HEK293 (cell line): ENCODE measurements at regions not wholly inside any gene's neighbourhood (a gene's known extent, or its start where the extent isn't known, plus 50 kb on each side); places are given as distances from the start of the nearest gene placed in this dataset.

Experiments
- CTCF ChIA-PET: fragments of 350-600 bp; formaldehyde crosslinking; extraction: SDS; loops from one replicate; lab custom pipeline; 2021; ENCODE audit warnings: antibody characterized with exemption; lab: Yijun Ruan, JAX
- POLR2A ChIA-PET: fragments of 300-600 bp; formaldehyde crosslinking; extraction: SDS; loops from one replicate; lab custom pipeline; 2020; ENCODE audit warnings: antibody characterized with exemption, inconsistent platforms; lab: Yijun Ruan, JAX
- H3K27ac ChIP-seq: fragments of 200-500 bp; sonication (Bioruptor generic); 2 replicates; pipeline ENCODE4 v1.5.1; 2014; ENCODE audit warnings: low read depth, low read length, control low read depth, inconsistent platforms; ENCODE audit errors: extremely low read depth
- H3K36me3 ChIP-seq, 2 experiments: fragments of 200-500 bp in 1 of 2; sonication (Bioruptor generic) in 1 of 2; 1 replicate in 1 of 2; 2 replicates in 1 of 2; pipeline ENCODE4 v1.5.1; 2014 to 2017; ENCODE audit warnings: inconsistent platforms in 2 of 2, low read length in 2 of 2; ENCODE audit not compliant: control insufficient read depth in 2 of 2, insufficient read depth in 1 of 2
- H3K4me1 ChIP-seq: fragments of 200-500 bp; sonication (Bioruptor generic); 2 replicates; pipeline ENCODE4 v1.5.1; 2014; ENCODE audit warnings: mild to moderate bottlenecking, low read length, inconsistent platforms; ENCODE audit not compliant: control insufficient read depth, insufficient read depth
- H3K4me3 ChIP-seq: 2 replicates; pipeline ENCODE4 v1.5.1; 2011; ENCODE audit warnings: low read depth, mild to moderate bottlenecking, control low read depth, low read length, moderate library complexity
- H3K9me3 ChIP-seq: fragments of 200-500 bp; sonication (Bioruptor generic); 2 replicates; pipeline ENCODE4 v1.5.1; 2014; ENCODE audit warnings: low read depth, low read length, inconsistent platforms; ENCODE audit not compliant: control insufficient read depth, insufficient read depth
- IKZF3 ChIP-seq: fragments of 450-650 bp; IDR thresholded peaks from 2 replicates; pipeline ENCODE4 v1.5.0; 2018; ENCODE audit warnings: missing biosample characterization, mild to moderate bottlenecking, missing genetic modification characterization, moderate library complexity
- OVOL3 ChIP-seq: fragments of 450-650 bp; formaldehyde crosslinking; IDR thresholded peaks from 2 replicates; pipeline ENCODE4 v1.5.1; 2016; ENCODE audit warnings: missing biosample characterization, missing genetic modification characterization
- SP3 ChIP-seq: fragments of 450-650 bp; formaldehyde crosslinking; IDR thresholded peaks from 2 replicates; pipeline ENCODE4 v1.5.1; 2016; ENCODE audit warnings: missing biosample characterization, missing genetic modification characterization
- SP7 ChIP-seq: fragments of 450-650 bp; formaldehyde crosslinking; IDR thresholded peaks from 2 replicates; pipeline ENCODE4 v1.5.1; 2016; ENCODE audit warnings: missing biosample characterization, missing genetic modification characterization
- YY2 ChIP-seq: fragments of 450-650 bp; formaldehyde crosslinking; IDR thresholded peaks from 2 replicates; pipeline ENCODE4 v1.5.1; 2016; ENCODE audit warnings: missing biosample characterization, missing genetic modification characterization
- ZBTB1 ChIP-seq: fragments of 450-650 bp; formaldehyde crosslinking; IDR thresholded peaks from 2 replicates; pipeline ENCODE4 v1.5.1; 2016; ENCODE audit warnings: missing biosample characterization, missing genetic modification characterization
- ZBTB17 ChIP-seq: fragments of 450-650 bp; formaldehyde crosslinking; IDR thresholded peaks from 2 replicates; pipeline ENCODE4 v1.5.1; 2016; ENCODE audit warnings: missing biosample characterization, missing genetic modification characterization
- ZBTB21 ChIP-seq: fragments of 450-650 bp; formaldehyde crosslinking; IDR thresholded peaks from 2 replicates; pipeline ENCODE4 v1.5.1; 2017; ENCODE audit warnings: missing biosample characterization, missing genetic modification characterization
- ZBTB48 ChIP-seq: fragments of 450-650 bp; formaldehyde crosslinking; IDR thresholded peaks from 2 replicates; pipeline ENCODE4 v1.5.1; 2016; ENCODE audit warnings: missing biosample characterization, missing genetic modification characterization
- ZNF2 ChIP-seq: fragments of 450-650 bp; formaldehyde crosslinking; IDR thresholded peaks from 2 replicates; pipeline ENCODE4 v1.5.1; 2016; ENCODE audit warnings: missing biosample characterization, missing genetic modification characterization
- ZNF335 ChIP-seq: fragments of 450-650 bp; formaldehyde crosslinking; conservative IDR thresholded peaks from 2 replicates; pipeline ENCODE4 v1.5.1; 2016; ENCODE audit warnings: missing biosample characterization, missing genetic modification characterization
- ZNF544 ChIP-seq: fragments of 450-650 bp; formaldehyde crosslinking; IDR thresholded peaks from 2 replicates; pipeline ENCODE4 v1.5.0; 2017; ENCODE audit warnings: missing biosample characterization, missing genetic modification characterization
- ZNF548 ChIP-seq: fragments of 450-650 bp; formaldehyde crosslinking; IDR thresholded peaks from 2 replicates; pipeline ENCODE4 v1.5.1; 2016; ENCODE audit warnings: missing biosample characterization, missing genetic modification characterization
- ZNF654 ChIP-seq: fragments of 450-650 bp; formaldehyde crosslinking; IDR thresholded peaks from 2 replicates; pipeline ENCODE4 v1.5.1; 2016; ENCODE audit warnings: low read depth, missing biosample characterization, missing genetic modification characterization
- ZNF660 ChIP-seq: fragments of 450-650 bp; IDR thresholded peaks from 2 replicates; pipeline ENCODE4 v1.5.1; 2018; ENCODE audit warnings: missing biosample characterization, mild to moderate bottlenecking, missing genetic modification characterization
- ZNF664 ChIP-seq: fragments of 450-650 bp; formaldehyde crosslinking; IDR thresholded peaks from 2 replicates; pipeline ENCODE4 v1.5.1; 2016; ENCODE audit warnings: missing biosample characterization, missing genetic modification characterization
- ZNF707 ChIP-seq: fragments of 450-650 bp; formaldehyde crosslinking; IDR thresholded peaks from 2 replicates; pipeline ENCODE4 v1.5.1; 2016; ENCODE audit warnings: missing biosample characterization, missing genetic modification characterization
- ZNF776 ChIP-seq: fragments of 450-650 bp; formaldehyde crosslinking; IDR thresholded peaks from 2 replicates; pipeline ENCODE4 v1.5.0; 2017; ENCODE audit warnings: missing biosample characterization, missing genetic modification characterization, borderline replicate concordance
- ZNF785 ChIP-seq: fragments of 450-650 bp; formaldehyde crosslinking; IDR thresholded peaks from 2 replicates; pipeline ENCODE4 v1.5.1; 2016; ENCODE audit warnings: missing biosample characterization, missing genetic modification characterization
- ZSCAN30 ChIP-seq: fragments of 450-650 bp; IDR thresholded peaks from 2 replicates; pipeline ENCODE4 v1.5.1; 2018; ENCODE audit warnings: missing biosample characterization, mild to moderate bottlenecking, missing genetic modification characterization, moderate library complexity
- TF ChIP-seq, protein P1 (sequence below): fragments of 450-650 bp; formaldehyde crosslinking; IDR thresholded peaks from 2 replicates; pipeline ENCODE4 v1.5.1; 2016; ENCODE audit warnings: missing biosample characterization, missing genetic modification characterization
- TF ChIP-seq, protein P2 (sequence below): fragments of 450-650 bp; formaldehyde crosslinking; IDR thresholded peaks from 2 replicates; pipeline ENCODE4 v1.5.1; 2016; ENCODE audit warnings: missing biosample characterization, missing genetic modification characterization
- TF ChIP-seq, protein P3 (sequence below): fragments of 450-650 bp; formaldehyde crosslinking; IDR thresholded peaks from 2 replicates; pipeline ENCODE4 v1.5.1; 2016; ENCODE audit warnings: missing biosample characterization, missing genetic modification characterization
- TF ChIP-seq, protein P4 (sequence below): fragments of 450-650 bp; formaldehyde crosslinking; IDR thresholded peaks from 2 replicates; pipeline ENCODE4 v1.5.1; 2016; ENCODE audit warnings: missing biosample characterization, missing genetic modification characterization
- TF ChIP-seq, protein P5 (sequence below): fragments of 450-650 bp; formaldehyde crosslinking; IDR thresholded peaks from 2 replicates; pipeline ENCODE4 v1.5.1; 2017; ENCODE audit warnings: missing biosample characterization, missing genetic modification characterization
- TF ChIP-seq, protein P6 (sequence below): fragments of 450-650 bp; formaldehyde crosslinking; IDR thresholded peaks from 2 replicates; pipeline ENCODE4 v1.5.1; 2017; ENCODE audit warnings: missing biosample characterization, missing genetic modification characterization

DNA sequence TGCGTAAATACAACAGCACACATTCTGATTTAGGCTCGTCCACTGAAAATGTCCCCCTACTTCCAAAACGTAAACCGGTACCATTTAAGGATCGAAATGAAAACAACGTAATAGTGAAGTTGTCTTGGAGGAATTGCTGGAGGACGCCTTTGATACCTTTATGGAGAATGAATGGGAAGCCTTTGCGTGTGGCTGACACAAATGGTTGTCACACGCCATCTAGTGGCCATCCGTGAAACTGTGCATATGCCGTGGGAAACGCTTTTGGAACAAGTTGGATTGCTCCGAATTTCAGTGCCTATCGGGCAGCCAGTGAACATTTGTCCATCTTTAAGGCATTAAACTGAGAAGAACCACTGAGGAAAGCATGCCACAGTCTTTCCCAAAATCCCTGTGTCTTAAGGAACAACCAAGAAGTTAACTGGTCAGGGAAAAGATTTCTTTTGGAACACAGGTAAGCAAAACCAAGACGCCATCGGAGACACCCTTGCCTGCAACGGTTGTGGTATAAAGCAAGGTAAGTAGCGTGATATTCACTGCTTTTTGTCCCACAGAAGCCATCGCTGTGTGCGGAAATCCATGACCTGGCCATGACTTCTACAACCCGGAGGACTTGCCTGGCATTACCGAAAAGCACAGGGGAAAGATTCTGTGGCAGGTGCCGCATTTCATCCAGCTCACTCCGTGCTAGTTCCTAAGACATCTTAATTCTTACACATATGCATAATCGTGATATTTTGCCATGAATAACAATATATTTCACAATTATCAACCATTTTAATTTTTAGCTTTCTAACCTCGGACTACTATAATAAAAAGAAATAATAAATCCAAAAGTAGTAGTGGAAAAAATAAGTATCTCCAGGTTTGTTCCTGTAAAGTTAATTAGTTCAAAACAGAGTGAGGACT is 100.6 kb downstream of the FAM204A start:
- H3K9me3 ChIP-seq = no peaks in the 10 kb centered on the region
- H3K36me3 ChIP-seq = no peaks in the 10 kb centered on the region
- no peaks in the 10 kb centered on the region for H3K4me1 ChIP-seq
- H3K4me3 ChIP-seq = peak overlapping the region; percentile 22
- POLR2A ChIA-PET = no interaction called here
- no peak overlapping the region for H3K27ac ChIP-seq
- CTCF ChIA-PET = interaction anchor here (0.5 to 3.4 kb wide), 35 partner anchors 8 to 1750 kb away, joined by 3 to 28 read pairs (median 3); no protein-coding TSS in a partner anchor
- TF ChIP-seq ZNF548 (tag by site-specific recombination) (no peak), ZBTB21 (tag by site-specific recombination) (0 out of 2 replicates have a peak, but pooled peaks have one; percentile 14), ZNF707 (tag by site-specific recombination) (no peak), YY2 (tag by site-specific recombination) (peak; percentile 8; the same call in 1 of the 2 replicates), ZNF660 (tag by site-specific recombination) (peak; percentile 86), ZNF776 (tag by site-specific recombination) (no peak), ZNF335 (peak; percentile 56; the same call in 1 of the 2 replicates), OVOL3 (no peak), SP3 (tag by site-specific recombination) (no peak), ZNF785 (tag by site-specific recombination) (no peak), ZBTB48 (tag by site-specific recombination) (no peak), ZNF654 (tag by site-specific recombination) (peak; percentile 98), IKZF3 (peak; percentile 62), ZSCAN30 (tag by site-specific recombination) (peak; percentile 58; the same call in 1 of the 2 replicates), ZBTB1 (tag by site-specific recombination) (no peak), ZBTB17 (peak; percentile 94), SP7 (tag by site-specific recombination) (0 out of 2 replicates have a peak, but pooled peaks have one; percentile 20), ZNF2 (tag by site-specific recombination) (peak; percentile 79; the same call in 1 of the 2 replicates), ZNF544 (tag by site-specific recombination) (no peak), ZNF664 (tag by site-specific recombination) (0 out of 2 replicates have a peak, but pooled peaks have one; percentile 4)
- TF ChIP-seq, protein P1, sequence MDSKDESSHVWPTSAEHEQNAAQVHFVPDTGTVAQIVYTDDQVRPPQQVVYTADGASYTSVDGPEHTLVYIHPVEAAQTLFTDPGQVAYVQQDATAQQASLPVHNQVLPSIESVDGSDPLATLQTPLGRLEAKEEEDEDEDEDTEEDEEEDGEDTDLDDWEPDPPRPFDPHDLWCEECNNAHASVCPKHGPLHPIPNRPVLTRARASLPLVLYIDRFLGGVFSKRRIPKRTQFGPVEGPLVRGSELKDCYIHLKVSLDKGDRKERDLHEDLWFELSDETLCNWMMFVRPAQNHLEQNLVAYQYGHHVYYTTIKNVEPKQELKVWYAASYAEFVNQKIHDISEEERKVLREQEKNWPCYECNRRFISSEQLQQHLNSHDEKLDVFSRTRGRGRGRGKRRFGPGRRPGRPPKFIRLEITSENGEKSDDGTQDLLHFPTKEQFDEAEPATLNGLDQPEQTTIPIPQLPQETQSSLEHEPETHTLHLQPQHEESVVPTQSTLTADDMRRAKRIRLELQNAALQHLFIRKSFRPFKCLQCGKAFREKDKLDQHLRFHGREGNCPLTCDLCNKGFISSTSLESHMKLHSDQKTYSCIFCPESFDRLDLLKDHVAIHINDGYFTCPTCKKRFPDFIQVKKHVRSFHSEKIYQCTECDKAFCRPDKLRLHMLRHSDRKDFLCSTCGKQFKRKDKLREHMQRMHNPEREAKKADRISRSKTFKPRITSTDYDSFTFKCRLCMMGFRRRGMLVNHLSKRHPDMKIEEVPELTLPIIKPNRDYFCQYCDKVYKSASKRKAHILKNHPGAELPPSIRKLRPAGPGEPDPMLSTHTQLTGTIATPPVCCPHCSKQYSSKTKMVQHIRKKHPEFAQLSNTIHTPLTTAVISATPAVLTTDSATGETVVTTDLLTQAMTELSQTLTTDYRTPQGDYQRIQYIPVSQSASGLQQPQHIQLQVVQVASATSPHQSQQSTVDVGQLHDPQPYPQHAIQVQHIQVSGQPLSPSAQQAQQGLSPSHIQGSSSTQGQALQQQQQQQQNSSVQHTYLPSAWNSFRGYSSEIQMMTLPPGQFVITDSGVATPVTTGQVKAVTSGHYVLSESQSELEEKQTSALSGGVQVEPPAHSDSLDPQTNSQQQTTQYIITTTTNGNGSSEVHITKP = peak; percentile 74
- TF ChIP-seq, protein P2, sequence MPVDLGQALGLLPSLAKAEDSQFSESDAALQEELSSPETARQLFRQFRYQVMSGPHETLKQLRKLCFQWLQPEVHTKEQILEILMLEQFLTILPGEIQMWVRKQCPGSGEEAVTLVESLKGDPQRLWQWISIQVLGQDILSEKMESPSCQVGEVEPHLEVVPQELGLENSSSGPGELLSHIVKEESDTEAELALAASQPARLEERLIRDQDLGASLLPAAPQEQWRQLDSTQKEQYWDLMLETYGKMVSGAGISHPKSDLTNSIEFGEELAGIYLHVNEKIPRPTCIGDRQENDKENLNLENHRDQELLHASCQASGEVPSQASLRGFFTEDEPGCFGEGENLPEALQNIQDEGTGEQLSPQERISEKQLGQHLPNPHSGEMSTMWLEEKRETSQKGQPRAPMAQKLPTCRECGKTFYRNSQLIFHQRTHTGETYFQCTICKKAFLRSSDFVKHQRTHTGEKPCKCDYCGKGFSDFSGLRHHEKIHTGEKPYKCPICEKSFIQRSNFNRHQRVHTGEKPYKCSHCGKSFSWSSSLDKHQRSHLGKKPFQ (tag by site-specific recombination) = no peak
- TF ChIP-seq, protein P3, sequence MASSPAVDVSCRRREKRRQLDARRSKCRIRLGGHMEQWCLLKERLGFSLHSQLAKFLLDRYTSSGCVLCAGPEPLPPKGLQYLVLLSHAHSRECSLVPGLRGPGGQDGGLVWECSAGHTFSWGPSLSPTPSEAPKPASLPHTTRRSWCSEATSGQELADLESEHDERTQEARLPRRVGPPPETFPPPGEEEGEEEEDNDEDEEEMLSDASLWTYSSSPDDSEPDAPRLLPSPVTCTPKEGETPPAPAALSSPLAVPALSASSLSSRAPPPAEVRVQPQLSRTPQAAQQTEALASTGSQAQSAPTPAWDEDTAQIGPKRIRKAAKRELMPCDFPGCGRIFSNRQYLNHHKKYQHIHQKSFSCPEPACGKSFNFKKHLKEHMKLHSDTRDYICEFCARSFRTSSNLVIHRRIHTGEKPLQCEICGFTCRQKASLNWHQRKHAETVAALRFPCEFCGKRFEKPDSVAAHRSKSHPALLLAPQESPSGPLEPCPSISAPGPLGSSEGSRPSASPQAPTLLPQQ (tag by site-specific recombination) = peak; percentile 46; the same call in 1 of the 2 replicates
- TF ChIP-seq, protein P4, sequence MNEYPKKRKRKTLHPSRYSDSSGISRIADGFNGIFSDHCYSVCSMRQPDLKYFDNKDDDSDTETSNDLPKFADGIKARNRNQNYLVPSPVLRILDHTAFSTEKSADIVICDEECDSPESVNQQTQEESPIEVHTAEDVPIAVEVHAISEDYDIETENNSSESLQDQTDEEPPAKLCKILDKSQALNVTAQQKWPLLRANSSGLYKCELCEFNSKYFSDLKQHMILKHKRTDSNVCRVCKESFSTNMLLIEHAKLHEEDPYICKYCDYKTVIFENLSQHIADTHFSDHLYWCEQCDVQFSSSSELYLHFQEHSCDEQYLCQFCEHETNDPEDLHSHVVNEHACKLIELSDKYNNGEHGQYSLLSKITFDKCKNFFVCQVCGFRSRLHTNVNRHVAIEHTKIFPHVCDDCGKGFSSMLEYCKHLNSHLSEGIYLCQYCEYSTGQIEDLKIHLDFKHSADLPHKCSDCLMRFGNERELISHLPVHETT (tag by site-specific recombination) = 0 out of 2 replicates have a peak, but pooled peaks have one; percentile 39
- TF ChIP-seq, protein P5, sequence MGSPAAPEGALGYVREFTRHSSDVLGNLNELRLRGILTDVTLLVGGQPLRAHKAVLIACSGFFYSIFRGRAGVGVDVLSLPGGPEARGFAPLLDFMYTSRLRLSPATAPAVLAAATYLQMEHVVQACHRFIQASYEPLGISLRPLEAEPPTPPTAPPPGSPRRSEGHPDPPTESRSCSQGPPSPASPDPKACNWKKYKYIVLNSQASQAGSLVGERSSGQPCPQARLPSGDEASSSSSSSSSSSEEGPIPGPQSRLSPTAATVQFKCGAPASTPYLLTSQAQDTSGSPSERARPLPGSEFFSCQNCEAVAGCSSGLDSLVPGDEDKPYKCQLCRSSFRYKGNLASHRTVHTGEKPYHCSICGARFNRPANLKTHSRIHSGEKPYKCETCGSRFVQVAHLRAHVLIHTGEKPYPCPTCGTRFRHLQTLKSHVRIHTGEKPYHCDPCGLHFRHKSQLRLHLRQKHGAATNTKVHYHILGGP (tag by site-specific recombination) = 0 out of 2 replicates have a peak, but pooled peaks have one; percentile 16
- TF ChIP-seq, protein P6, sequence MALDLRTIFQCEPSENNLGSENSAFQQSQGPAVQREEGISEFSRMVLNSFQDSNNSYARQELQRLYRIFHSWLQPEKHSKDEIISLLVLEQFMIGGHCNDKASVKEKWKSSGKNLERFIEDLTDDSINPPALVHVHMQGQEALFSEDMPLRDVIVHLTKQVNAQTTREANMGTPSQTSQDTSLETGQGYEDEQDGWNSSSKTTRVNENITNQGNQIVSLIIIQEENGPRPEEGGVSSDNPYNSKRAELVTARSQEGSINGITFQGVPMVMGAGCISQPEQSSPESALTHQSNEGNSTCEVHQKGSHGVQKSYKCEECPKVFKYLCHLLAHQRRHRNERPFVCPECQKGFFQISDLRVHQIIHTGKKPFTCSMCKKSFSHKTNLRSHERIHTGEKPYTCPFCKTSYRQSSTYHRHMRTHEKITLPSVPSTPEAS (tag by site-specific recombination) = 0 out of 2 replicates have a peak, but pooled peaks have one; percentile 26
